OCI-LY7 (cell line): ENCODE measurements at regions not wholly inside any gene's neighbourhood (a gene's known extent, or its start where the extent isn't known, plus 50 kb on each side); places are given as distances from the start of the nearest gene placed in this dataset.

Source experiments
- BruUV-seq: library from RNA; stranded (reverse); fragments of 400-500 nt; replicated peaks from 2 replicates; lab custom pipeline; 2021; lab: Mats Ljungman, UMichigan
- CTCF ChIA-PET: fragments of 300-600 bp; sonication (Branson Sonifier 250); formaldehyde crosslinking; loops from one replicate; lab custom pipeline; 2022; ENCODE audit warnings: antibody characterized with exemption; ENCODE audit not compliant: unreplicated experiment; lab: Charles Lee
- POLR2A ChIA-PET: fragments of 300-600 bp; sonication (Branson Sonifier 250); formaldehyde crosslinking; loops from one replicate; lab custom pipeline; 2022; ENCODE audit warnings: antibody characterized with exemption; lab: Charles Lee
- DNase-seq: peaks from one replicate; pipeline ENCODE4 v3.0.0-alpha.2; 2015; ENCODE audit warnings: low spot score
- H2AFZ ChIP-seq: fragments of 200-600 bp; sonication (generic), shearing (Covaris generic); 2 replicates; pipeline ENCODE4 v1.6.1; 2014; ENCODE audit warnings: mild to moderate bottlenecking, antibody characterized with exemption, low read length, moderate library complexity
- H3K27ac ChIP-seq: fragments of 200-600 bp; sonication (generic); 2 replicates; pipeline ENCODE4 v1.5.1; 2014; ENCODE audit warnings: mixed run types, low read depth, mild to moderate bottlenecking, moderate library complexity, low read length, inconsistent platforms; ENCODE audit not compliant: poor library complexity, severe bottlenecking
- H3K36me3 ChIP-seq: fragments of 200-600 bp; sonication (generic); 2 replicates; pipeline ENCODE4 v1.6.1; 2014; ENCODE audit warnings: mild to moderate bottlenecking, antibody characterized with exemption, low read length, moderate library complexity, mixed read lengths; ENCODE audit not compliant: insufficient read depth
- H3K4me1 ChIP-seq: fragments of 200-600 bp; sonication (generic); 2 replicates; pipeline ENCODE4 v1.5.1; 2014; ENCODE audit warnings: mild to moderate bottlenecking, low read length; ENCODE audit not compliant: insufficient read depth, poor library complexity, severe bottlenecking
- H3K4me2 ChIP-seq: fragments of 200-600 bp; sonication (generic); 2 replicates; pipeline ENCODE4 v1.6.1; 2014; ENCODE audit warnings: mild to moderate bottlenecking, low read length
- H3K4me3 ChIP-seq: fragments of 200-600 bp; sonication (generic); 2 replicates; pipeline ENCODE4 v1.5.1; 2014; ENCODE audit warnings: mild to moderate bottlenecking, low read depth, low read length; ENCODE audit not compliant: poor library complexity, severe bottlenecking
- H3K79me2 ChIP-seq: fragments of 200-600 bp; sonication (generic); 2 replicates; pipeline ENCODE4 v1.6.1; 2016; ENCODE audit warnings: low read depth, mild to moderate bottlenecking, low read length, moderate library complexity, mixed read lengths; ENCODE audit not compliant: insufficient read depth
- H3K9me2 ChIP-seq: fragments of 200-600 bp; sonication (generic); 2 replicates; pipeline ENCODE4 v1.6.1; 2016; ENCODE audit warnings: mild to moderate bottlenecking, low read length, mixed read lengths; ENCODE audit not compliant: insufficient read depth
- H3K9me3 ChIP-seq: fragments of 200-600 bp; sonication (generic); 2 replicates; pipeline ENCODE4 v1.6.1; 2014; ENCODE audit warnings: mild to moderate bottlenecking, mixed run types, low read length, mixed read lengths
- H4K20me1 ChIP-seq: fragments of 200-600 bp; sonication (generic); 2 replicates; pipeline ENCODE4 v1.6.1; 2014; ENCODE audit warnings: mild to moderate bottlenecking, antibody characterized with exemption, low read length, moderate library complexity, mixed read lengths; ENCODE audit not compliant: insufficient read depth
- CTCF ChIP-seq: fragments of 200-600 bp; sonication (generic); conservative IDR thresholded peaks from 2 replicates; pipeline ENCODE4 v1.5.1; 2014; ENCODE audit warnings: mild to moderate bottlenecking, antibody characterized with exemption, low read length, moderate library complexity, mixed read lengths
- EZH2phosphoT487 ChIP-seq: fragments of 200-600 bp; sonication (generic); IDR thresholded peaks from 2 replicates; pipeline ENCODE4 v1.6.1; 2018; ENCODE audit warnings: low read depth, borderline replicate concordance, mild to moderate bottlenecking, mixed run types, antibody characterized with exemption, low read length, moderate library complexity, mixed read lengths
- intact Hi-C: fragments of 100-400 bp; cut with micrococcal nuclease; formaldehyde crosslinking; loops from one replicate; pipeline ENCODE4 v1.10.0; 2022; ENCODE audit not compliant: unreplicated experiment

DNA sequence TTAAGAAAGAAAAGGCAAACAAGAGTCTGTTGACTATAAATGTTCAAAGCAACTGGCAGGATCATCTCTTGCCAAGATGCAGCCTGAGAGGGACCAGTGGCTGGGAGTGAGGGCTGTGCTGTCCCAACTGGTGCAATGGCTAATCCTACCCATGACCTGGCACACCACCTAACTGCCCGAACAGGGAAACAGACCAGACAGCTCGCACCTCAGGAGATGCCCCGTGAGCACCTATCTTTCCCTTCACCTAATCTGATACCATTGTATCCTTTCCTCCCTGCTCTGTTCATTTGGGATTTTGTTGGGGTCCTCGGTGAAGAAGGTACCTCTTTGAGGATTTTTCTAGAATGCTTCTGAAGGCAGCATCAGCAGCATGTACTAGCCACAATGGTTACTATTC lies 206.5 kb upstream of the MAMLD1 start:
- no peaks in the 10 kb centered on the region for H3K4me1 ChIP-seq
- no peak overlapping the region for H3K4me2 ChIP-seq
- ChIA-PET CTCF (no interaction called here), POLR2A (no interaction called here)
- no peak overlapping the region for H3K4me3 ChIP-seq
- no peaks in the 10 kb centered on the region for H3K9me2 ChIP-seq
- no peaks in the 10 kb centered on the region for H4K20me1 ChIP-seq
- no peak for TF ChIP-seq CTCF
- TF ChIP-seq EZH2phosphoT487 = no peak
- intact Hi-C loops = no loop called here
- no peaks in the 10 kb centered on the region for H3K9me3 ChIP-seq
- H2AFZ ChIP-seq = no peak overlapping the region
- H3K27ac ChIP-seq = no peak overlapping the region
- no peaks in the 10 kb centered on the region for H3K36me3 ChIP-seq
- no TSS peak for BruUV-seq
- DNase-seq = no peak
- no peaks in the 10 kb centered on the region for H3K79me2 ChIP-seq

DNA sequence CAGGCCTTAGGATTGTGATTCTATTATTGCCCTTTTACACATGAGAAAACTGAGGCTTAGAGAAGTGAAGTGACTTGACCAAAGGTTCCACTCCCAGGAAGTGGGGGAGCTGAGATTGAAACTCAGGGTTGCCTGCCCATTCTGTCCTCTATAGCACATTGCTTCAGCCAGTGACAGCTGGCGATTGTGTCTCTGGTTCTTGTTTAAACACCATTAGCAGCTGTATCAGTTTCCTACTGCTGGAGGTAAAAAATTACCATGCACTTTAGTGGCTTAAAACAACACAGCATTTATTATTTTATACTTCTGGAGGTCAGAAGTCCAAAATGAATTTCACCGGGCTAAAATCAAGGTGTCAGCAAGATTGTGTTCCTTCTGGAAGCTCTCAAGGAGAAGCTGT lies 205.8 kb upstream of the MAMLD1 start:
- Histone ChIP-seq H3K4me3 (no peak overlapping the region), H3K4me2 (no peak overlapping the region), H3K4me1 (no peaks in the 10 kb centered on the region), H2AFZ (no peak overlapping the region), H3K27ac (no peak overlapping the region), H4K20me1 (no peaks in the 10 kb centered on the region), H3K9me2 (no peaks in the 10 kb centered on the region), H3K36me3 (no peaks in the 10 kb centered on the region), H3K79me2 (no peaks in the 10 kb centered on the region), H3K9me3 (no peaks in the 10 kb centered on the region)
- no peak for DNase-seq
- TF ChIP-seq CTCF = no peak
- no peak for TF ChIP-seq EZH2phosphoT487
- CTCF ChIA-PET = no interaction called here
- POLR2A ChIA-PET = no interaction called here
- intact Hi-C loops = no loop called here
- no TSS peak for BruUV-seq

GRCh38 chrX:150158554-150159332 lies 204.4 kb upstream of the MAMLD1 start:
- ChIA-PET CTCF (no interaction called here), POLR2A (no interaction called here)
- H3K79me2 ChIP-seq = no peaks in the 10 kb centered on the region
- H4K20me1 ChIP-seq = no peaks in the 10 kb centered on the region
- TF ChIP-seq CTCF (no peak), EZH2phosphoT487 (no peak)
- no peaks in the 10 kb centered on the region for H3K9me2 ChIP-seq
- no peaks in the 10 kb centered on the region for H3K9me3 ChIP-seq
- no peaks in the 10 kb centered on the region for H3K36me3 ChIP-seq
- H3K4me3 ChIP-seq = no peak overlapping the region
- no TSS peak for BruUV-seq
- no peak overlapping the region for H2AFZ ChIP-seq
- H3K4me2 ChIP-seq = no peak overlapping the region
- DNase-seq = no peak
- no peaks in the 10 kb centered on the region for H3K4me1 ChIP-seq
- H3K27ac ChIP-seq = no peak overlapping the region
- intact Hi-C loops = no loop called here
